Gastrocnemius medialis (tissue), 4 donors: ENCODE measurements at regions not wholly inside any gene's neighbourhood (a gene's known extent, or its start where the extent isn't known, plus 50 kb on each side); places are given as distances from the start of the nearest gene placed in this dataset.

ENCODE experiments used
- POLR2A ChIP-seq, 2 donors: fragments of 450-650 bp; IDR thresholded peaks; one replicate each; pipeline ENCODE4 v1.6.1; 2017; ENCODE audit warnings: antibody characterized with exemption in 2 of 2, mild to moderate bottlenecking in 2 of 2, moderate library complexity in 2 of 2
- TF ChIP-seq, protein P1 (sequence below), 5 experiments: fragments of 450-650 bp in 3 of 5; fragments of 200-600 bp in 2 of 5; sonication (generic) in 2 of 5; IDR thresholded peaks in 4 of 5; conservative IDR thresholded peaks in 1 of 5; 1 replicate in 4 of 5; 2 replicates in 1 of 5; pipeline ENCODE4 v1.5.1; 2016 to 2019; ENCODE audit warnings: antibody characterized with exemption in 5 of 5, mild to moderate bottlenecking in 3 of 5, moderate library complexity in 3 of 5

GRCh38 chrX:96619588-96619987 is 65.1 kb upstream of the DIAPH2 start:
- TF ChIP-seq, protein P1, sequence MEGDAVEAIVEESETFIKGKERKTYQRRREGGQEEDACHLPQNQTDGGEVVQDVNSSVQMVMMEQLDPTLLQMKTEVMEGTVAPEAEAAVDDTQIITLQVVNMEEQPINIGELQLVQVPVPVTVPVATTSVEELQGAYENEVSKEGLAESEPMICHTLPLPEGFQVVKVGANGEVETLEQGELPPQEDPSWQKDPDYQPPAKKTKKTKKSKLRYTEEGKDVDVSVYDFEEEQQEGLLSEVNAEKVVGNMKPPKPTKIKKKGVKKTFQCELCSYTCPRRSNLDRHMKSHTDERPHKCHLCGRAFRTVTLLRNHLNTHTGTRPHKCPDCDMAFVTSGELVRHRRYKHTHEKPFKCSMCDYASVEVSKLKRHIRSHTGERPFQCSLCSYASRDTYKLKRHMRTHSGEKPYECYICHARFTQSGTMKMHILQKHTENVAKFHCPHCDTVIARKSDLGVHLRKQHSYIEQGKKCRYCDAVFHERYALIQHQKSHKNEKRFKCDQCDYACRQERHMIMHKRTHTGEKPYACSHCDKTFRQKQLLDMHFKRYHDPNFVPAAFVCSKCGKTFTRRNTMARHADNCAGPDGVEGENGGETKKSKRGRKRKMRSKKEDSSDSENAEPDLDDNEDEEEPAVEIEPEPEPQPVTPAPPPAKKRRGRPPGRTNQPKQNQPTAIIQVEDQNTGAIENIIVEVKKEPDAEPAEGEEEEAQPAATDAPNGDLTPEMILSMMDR (IDR thresholded peaks at IDR 0.05 in 4 of 5, conservative IDR thresholded peaks at IDR 0.05 in 1 of 5) = no peak
- no peak for TF ChIP-seq POLR2A (IDR thresholded peaks at IDR 0.05)
